Right lobe of liver (tissue), 4 donors: ENCODE measurements at regions not wholly inside any gene's neighbourhood (a gene's known extent, or its start where the extent isn't known, plus 50 kb on each side); places are given as distances from the start of the nearest gene placed in this dataset.

Experiments used
- POLR2A ChIP-seq: fragments of 450-650 bp; IDR thresholded peaks from one replicate; pipeline ENCODE4 v1.6.1; 2017; ENCODE audit warnings: antibody characterized with exemption, mild to moderate bottlenecking
- TF ChIP-seq, protein P1 (sequence below), 4 donors: fragments of 200-600 bp in 3 of 4; fragments of 450-650 bp in 1 of 4; IDR thresholded peaks; one replicate each; pipeline versions ENCODE4 v1.5.1 to v1.8.0; 2016 to 2022; ENCODE audit warnings: antibody characterized with exemption in 4 of 4, mild to moderate bottlenecking in 2 of 4
- donor health status: DM: no; HTN: no; CAD: no.
- donor health status: DM: no; HTN: no; CAD: no.
- donor health status: DM: no; HTN: yes; CAD: no.

DNA sequence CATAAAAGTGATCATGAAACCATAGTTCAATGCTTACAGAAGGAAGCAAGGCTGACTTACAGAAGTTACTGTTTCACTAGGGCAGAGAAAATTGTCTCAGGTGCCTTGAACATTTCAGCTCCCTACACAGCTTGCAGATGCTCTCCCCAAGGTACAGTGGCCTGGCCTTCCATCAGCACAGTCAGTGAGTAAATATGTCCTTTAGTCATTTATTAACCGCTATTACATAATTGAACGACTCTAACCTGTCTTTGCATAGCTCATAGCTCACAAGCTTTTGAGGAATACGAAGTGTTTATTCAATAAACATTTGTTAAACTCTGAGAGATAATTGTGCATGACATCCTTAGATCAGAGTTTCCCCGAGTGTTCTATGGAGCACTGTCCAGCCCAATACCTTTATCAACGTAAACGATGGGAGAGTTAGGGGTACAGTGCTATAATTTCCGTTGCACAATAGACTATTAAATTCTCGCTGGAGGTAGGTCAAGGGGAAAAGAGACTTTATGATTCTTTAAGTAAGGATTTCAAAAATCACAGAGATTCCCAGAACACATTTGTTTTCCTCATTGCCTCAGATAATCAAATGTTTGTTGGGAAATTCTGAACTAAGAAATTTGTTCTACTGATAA, 677.8 kb downstream of the TSN start:
- TF ChIP-seq, protein P1, sequence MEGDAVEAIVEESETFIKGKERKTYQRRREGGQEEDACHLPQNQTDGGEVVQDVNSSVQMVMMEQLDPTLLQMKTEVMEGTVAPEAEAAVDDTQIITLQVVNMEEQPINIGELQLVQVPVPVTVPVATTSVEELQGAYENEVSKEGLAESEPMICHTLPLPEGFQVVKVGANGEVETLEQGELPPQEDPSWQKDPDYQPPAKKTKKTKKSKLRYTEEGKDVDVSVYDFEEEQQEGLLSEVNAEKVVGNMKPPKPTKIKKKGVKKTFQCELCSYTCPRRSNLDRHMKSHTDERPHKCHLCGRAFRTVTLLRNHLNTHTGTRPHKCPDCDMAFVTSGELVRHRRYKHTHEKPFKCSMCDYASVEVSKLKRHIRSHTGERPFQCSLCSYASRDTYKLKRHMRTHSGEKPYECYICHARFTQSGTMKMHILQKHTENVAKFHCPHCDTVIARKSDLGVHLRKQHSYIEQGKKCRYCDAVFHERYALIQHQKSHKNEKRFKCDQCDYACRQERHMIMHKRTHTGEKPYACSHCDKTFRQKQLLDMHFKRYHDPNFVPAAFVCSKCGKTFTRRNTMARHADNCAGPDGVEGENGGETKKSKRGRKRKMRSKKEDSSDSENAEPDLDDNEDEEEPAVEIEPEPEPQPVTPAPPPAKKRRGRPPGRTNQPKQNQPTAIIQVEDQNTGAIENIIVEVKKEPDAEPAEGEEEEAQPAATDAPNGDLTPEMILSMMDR (IDR thresholded peaks at IDR 0.05) = no peak
- TF ChIP-seq POLR2A = no peak
